Thyroid gland (tissue), 4 donors: ENCODE measurements at regions not wholly inside any gene's neighbourhood (a gene's known extent, or its start where the extent isn't known, plus 50 kb on each side); places are given as distances from the start of the nearest gene placed in this dataset.

Experiments used
- CTCF ChIP-seq, 6 experiments: fragments of 200-600 bp in 3 of 6; fragments of 450-650 bp in 3 of 6; sonication (generic) in 3 of 6; IDR thresholded peaks; one replicate each; pipeline ENCODE4 v1.5.1; 2016 to 2019; ENCODE audit warnings: antibody characterized with exemption in 6 of 6, mild to moderate bottlenecking in 2 of 6, inconsistent platforms in 1 of 6, moderate library complexity in 1 of 6
- POLR2A ChIP-seq, 2 donors: fragments of 450-650 bp; IDR thresholded peaks; one replicate each; pipeline ENCODE4 v1.6.1; 2017; ENCODE audit warnings: antibody characterized with exemption in 2 of 2, mild to moderate bottlenecking in 2 of 2, moderate library complexity in 1 of 2

- TF ChIP-seq CTCF (IDR thresholded peaks at IDR 0.05) = no peak
- no peak for TF ChIP-seq POLR2A (IDR thresholded peaks at IDR 0.05)
Measured at GRCh38 chr15:70545526-70545925, 217.8 kb downstream of the UACA start.
